Colonic mucosa (tissue), 4 donors: ENCODE measurements at regions not wholly inside any gene's neighbourhood (a gene's known extent, or its start where the extent isn't known, plus 50 kb on each side); places are given as distances from the start of the nearest gene placed in this dataset.

Source experiments
- DNase-seq: peaks from one replicate; pipeline ENCODE4 v3.0.0-alpha.2; 2020
- H3K27ac ChIP-seq: fragments of 200-600 bp; one replicate; pipeline ENCODE4 v1.8.0; 2021
- H3K27me3 ChIP-seq: fragments of 200-600 bp; one replicate; pipeline ENCODE4 v1.8.0; 2021
- H3K36me3 ChIP-seq: fragments of 200-600 bp; one replicate; pipeline ENCODE4 v1.8.0; 2021
- H3K4me1 ChIP-seq: fragments of 200-600 bp; one replicate; pipeline ENCODE4 v1.8.0; 2021; ENCODE audit warnings: mild to moderate bottlenecking
- H3K4me3 ChIP-seq: fragments of 200-600 bp; one replicate; pipeline ENCODE4 v1.8.0; 2021
- H3K9ac ChIP-seq, 2 donors: one replicate each; pipeline ENCODE4 v1.7.0; 2013; ENCODE audit warnings: control low read depth in 2 of 2, low read depth in 2 of 2, low read length in 2 of 2
- H3K9me3 ChIP-seq: fragments of 200-600 bp; one replicate; pipeline ENCODE4 v1.8.0; 2021
- CTCF ChIP-seq: fragments of 200-600 bp; IDR thresholded peaks from one replicate; pipeline ENCODE4 v1.8.0; 2022; ENCODE audit warnings: antibody characterized with exemption, mild to moderate bottlenecking
- intact Hi-C: fragments of 100-400 bp; cut with DNase I; formaldehyde crosslinking; loops from one replicate; pipeline ENCODE4 v1.14.1; 2022
- donor health status: healthy.
- donor health status: DM: no; HTN: no; CAD: no.
- donor health status: DM: no; HTN: no; CAD: no.

- Histone ChIP-seq H3K4me3 (no peak overlapping the region), H3K4me1 (no peaks in the 10 kb centered on the region), H3K9ac (no peak overlapping the region), H3K27me3 (no peaks in the 10 kb centered on the region), H3K27ac (no peak overlapping the region), H3K36me3 (no peaks in the 10 kb centered on the region), H3K9me3 (no peaks in the 10 kb centered on the region)
- DNase-seq, result no peak
- intact Hi-C loops, result no loop called here
- TF ChIP-seq CTCF, result no peak
These were observed 1278.1 kb downstream of the AACS start for GRCh38 chr12:126343321-126343720.

- H3K4me1 ChIP-seq, result no peaks in the 10 kb centered on the region
- intact Hi-C loops, result no loop called here
- no peak overlapping the region for H3K9ac ChIP-seq
- no peaks in the 10 kb centered on the region for H3K36me3 ChIP-seq
- H3K4me3 ChIP-seq, result no peak overlapping the region
- no peak for DNase-seq
- no peaks in the 10 kb centered on the region for H3K27me3 ChIP-seq
- no peak for TF ChIP-seq CTCF
- no peak overlapping the region for H3K27ac ChIP-seq
- no peaks in the 10 kb centered on the region for H3K9me3 ChIP-seq
These were observed 1280.9 kb downstream of the AACS start for GRCh38 chr12:126346087-126346486.

- intact Hi-C loops, result no loop called here
- DNase-seq, result no peak
- Histone ChIP-seq H3K27ac (no peak overlapping the region), H3K9me3 (no peaks in the 10 kb centered on the region), H3K4me1 (no peaks in the 10 kb centered on the region), H3K27me3 (no peaks in the 10 kb centered on the region), H3K4me3 (no peak overlapping the region), H3K9ac (no peak overlapping the region), H3K36me3 (no peaks in the 10 kb centered on the region)
- TF ChIP-seq CTCF, result no peak
These were observed 1282.2 kb downstream of the AACS start for GRCh38 chr12:126347421-126347820.

- Histone ChIP-seq H3K4me3 (no peak overlapping the region), H3K9me3 (no peaks in the 10 kb centered on the region), H3K36me3 (no peaks in the 10 kb centered on the region), H3K9ac (no peak overlapping the region), H3K4me1 (no peaks in the 10 kb centered on the region), H3K27ac (no peak overlapping the region), H3K27me3 (no peaks in the 10 kb centered on the region)
- intact Hi-C loops, result no loop called here
- no peak for TF ChIP-seq CTCF
- DNase-seq, result no peak
These were observed 1284.1 kb downstream of the AACS start for GRCh38 chr12:126349383-126349782.

GRCh38 chr12:126353604-126354003 lies 1288.4 kb downstream of the AACS start:
- no peaks in the 10 kb centered on the region for H3K27me3 ChIP-seq
- no peaks in the 10 kb centered on the region for H3K4me1 ChIP-seq
- DNase-seq, result no peak
- intact Hi-C loops, result no loop called here
- no peak overlapping the region for H3K9ac ChIP-seq
- no peak overlapping the region for H3K4me3 ChIP-seq
- H3K27ac ChIP-seq, result no peak overlapping the region
- TF ChIP-seq CTCF, result no peak
- H3K9me3 ChIP-seq, result no peaks in the 10 kb centered on the region
- H3K36me3 ChIP-seq, result no peaks in the 10 kb centered on the region

- intact Hi-C loops, result no loop called here
- Histone ChIP-seq H3K9me3 (no peaks in the 10 kb centered on the region), H3K9ac (no peak overlapping the region), H3K27ac (no peak overlapping the region), H3K4me1 (no peaks in the 10 kb centered on the region), H3K36me3 (no peaks in the 10 kb centered on the region), H3K27me3 (no peaks in the 10 kb centered on the region), H3K4me3 (no peak overlapping the region)
- no peak for DNase-seq
- no peak for TF ChIP-seq CTCF
These were observed 1289.4 kb downstream of the AACS start for GRCh38 chr12:126354633-126355032.
